ENCODE measurements at regions not wholly inside any gene's neighbourhood (a gene's known extent, or its start where the extent isn't known, plus 50 kb on each side); places are given as distances from the start of the nearest gene placed in this dataset.
"Not testable (repeated sequence)": the region's sequence is repeated elsewhere in the genome, so short reads cannot be mapped to it uniquely, and the experiment has no call there.

DNA sequence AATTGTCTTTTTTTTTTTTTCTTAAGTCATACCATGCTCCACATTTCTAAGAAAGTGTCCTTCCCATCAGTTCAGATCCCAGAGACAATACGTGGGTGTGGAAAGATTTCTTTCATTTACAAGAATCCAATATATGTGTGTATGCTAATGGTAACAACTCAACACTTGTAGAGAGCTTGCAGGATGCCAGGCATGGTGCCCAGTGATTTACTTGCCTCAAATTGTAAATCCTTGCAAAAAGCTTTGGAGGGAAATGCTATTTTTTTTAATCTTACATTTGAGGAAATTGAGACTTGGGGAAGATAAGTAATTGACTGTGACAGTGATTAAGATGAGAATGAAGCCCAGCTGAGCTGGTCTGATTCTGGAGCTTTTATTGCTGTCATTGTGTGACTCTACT lies 1264.6 kb upstream of the SEL1L start:
- DNase-seq (no peak), FAIRE-seq (no peak), ATAC-seq (no peak)
- Histone ChIP-seq H3K36me3 (no peaks in the 10 kb centered on the region), H3K4me3 (no peak overlapping the region), H3K4me1 (no peaks in the 10 kb centered on the region), H3K27me3 (no peaks in the 10 kb centered on the region), H3K27ac (no peak overlapping the region), H3K9me3 (no peaks in the 10 kb centered on the region)
- intact Hi-C loops (cut with DNase I) = no loop called here
- 67 to 76% methylated on average over 1 of the region's 1 CpG for WGBS, 2 donors
- TF ChIP-seq, protein P1, sequence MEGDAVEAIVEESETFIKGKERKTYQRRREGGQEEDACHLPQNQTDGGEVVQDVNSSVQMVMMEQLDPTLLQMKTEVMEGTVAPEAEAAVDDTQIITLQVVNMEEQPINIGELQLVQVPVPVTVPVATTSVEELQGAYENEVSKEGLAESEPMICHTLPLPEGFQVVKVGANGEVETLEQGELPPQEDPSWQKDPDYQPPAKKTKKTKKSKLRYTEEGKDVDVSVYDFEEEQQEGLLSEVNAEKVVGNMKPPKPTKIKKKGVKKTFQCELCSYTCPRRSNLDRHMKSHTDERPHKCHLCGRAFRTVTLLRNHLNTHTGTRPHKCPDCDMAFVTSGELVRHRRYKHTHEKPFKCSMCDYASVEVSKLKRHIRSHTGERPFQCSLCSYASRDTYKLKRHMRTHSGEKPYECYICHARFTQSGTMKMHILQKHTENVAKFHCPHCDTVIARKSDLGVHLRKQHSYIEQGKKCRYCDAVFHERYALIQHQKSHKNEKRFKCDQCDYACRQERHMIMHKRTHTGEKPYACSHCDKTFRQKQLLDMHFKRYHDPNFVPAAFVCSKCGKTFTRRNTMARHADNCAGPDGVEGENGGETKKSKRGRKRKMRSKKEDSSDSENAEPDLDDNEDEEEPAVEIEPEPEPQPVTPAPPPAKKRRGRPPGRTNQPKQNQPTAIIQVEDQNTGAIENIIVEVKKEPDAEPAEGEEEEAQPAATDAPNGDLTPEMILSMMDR (IDR thresholded peaks at IDR 0.05) = no peak

DNA sequence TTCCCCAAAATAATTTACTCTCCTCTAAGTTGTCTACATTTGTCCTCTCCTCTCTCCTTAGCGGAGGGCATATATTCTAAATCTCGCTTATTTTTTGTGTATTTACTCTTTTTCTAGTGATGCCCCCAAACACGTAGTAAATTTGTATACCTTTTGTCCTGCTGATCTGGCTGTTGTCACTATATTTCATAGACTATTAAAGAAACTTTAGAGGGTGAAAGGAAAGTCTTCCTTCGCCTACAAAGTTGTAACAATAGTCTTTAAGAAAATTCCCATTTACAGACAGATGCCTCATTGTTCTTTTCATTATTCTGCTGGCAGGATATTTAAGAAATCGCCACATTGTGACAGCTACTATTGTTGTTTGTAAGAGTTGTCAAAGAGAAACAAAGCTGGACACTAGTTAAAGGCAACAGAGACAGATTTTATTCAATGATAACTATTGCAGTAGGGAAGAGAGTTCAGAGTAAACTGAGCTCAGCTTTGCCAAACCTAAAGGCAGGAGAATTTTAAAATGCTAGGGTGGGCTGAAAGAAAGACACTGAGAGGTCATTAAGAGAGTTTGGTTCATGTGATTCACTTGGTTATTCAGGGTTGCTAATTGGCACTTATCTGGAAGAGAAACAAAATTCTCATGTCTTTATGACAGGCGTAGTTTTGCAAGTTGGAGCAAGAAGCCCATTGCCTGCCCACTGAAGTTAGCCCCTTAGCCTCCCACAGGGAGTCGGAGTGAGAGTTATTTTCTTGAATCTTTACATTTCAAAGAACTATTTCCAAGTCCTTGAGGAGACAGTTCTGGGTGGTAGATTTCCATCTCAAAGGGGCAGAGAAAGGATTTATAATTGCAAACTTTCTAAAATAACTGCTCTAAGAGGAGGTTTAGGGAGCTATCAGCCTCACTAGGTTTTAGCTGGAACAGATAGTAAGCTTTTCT lies 1272.5 kb upstream of the SEL1L start:
- TF ChIP-seq, protein P1 (IDR thresholded peaks at IDR 0.05) = no peak
- Histone ChIP-seq H3K36me3 (no peaks in the 10 kb centered on the region), H3K27ac (no peak overlapping the region), H3K4me1 (no peaks in the 10 kb centered on the region), H3K27me3 (no peaks in the 10 kb centered on the region), H3K4me3 (no peak overlapping the region), H3K9me3 (no peaks in the 10 kb centered on the region)
- intact Hi-C loops (cut with DNase I) = no loop called here
- FAIRE-seq (no peak), ATAC-seq (no peak), DNase-seq (no peak)
- WGBS, 2 donors = 69 to 70% methylated on average over 7 of the region's 7 CpGs

DNA sequence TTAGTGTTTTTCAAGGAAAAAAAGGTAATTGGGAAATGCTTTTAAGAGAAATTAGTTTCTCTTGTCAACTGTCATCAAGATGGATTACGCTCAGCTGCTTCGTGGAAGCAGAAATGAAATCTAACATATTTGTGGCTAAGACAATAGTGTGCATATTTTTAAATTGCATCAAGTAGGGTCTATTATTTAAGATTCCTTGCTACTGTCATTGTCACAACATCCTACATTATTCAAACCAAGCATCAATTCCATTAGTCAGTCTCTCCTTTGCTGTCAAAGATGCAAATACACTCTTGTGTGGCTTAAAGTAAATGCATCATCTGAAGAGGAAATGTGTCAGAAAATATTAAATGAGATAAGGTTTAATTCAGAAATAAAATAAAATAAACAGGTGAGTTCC lies 1277.6 kb upstream of the SEL1L start:
- H3K9me3 ChIP-seq = no peaks in the 10 kb centered on the region
- no peaks in the 10 kb centered on the region for H3K27me3 ChIP-seq
- H3K4me1 ChIP-seq = no peaks in the 10 kb centered on the region
- WGBS, 2 donors = 67 to 85% methylated on average over 2 of the region's 2 CpGs
- no peak overlapping the region for H3K4me3 ChIP-seq
- ATAC-seq = no peak
- H3K27ac ChIP-seq = no peak overlapping the region
- H3K36me3 ChIP-seq = no peaks in the 10 kb centered on the region
- TF ChIP-seq, protein P1 (IDR thresholded peaks at IDR 0.05) = no peak
- intact Hi-C loops (cut with DNase I) = no loop called here
- no peak for DNase-seq
- no peak for FAIRE-seq

DNA sequence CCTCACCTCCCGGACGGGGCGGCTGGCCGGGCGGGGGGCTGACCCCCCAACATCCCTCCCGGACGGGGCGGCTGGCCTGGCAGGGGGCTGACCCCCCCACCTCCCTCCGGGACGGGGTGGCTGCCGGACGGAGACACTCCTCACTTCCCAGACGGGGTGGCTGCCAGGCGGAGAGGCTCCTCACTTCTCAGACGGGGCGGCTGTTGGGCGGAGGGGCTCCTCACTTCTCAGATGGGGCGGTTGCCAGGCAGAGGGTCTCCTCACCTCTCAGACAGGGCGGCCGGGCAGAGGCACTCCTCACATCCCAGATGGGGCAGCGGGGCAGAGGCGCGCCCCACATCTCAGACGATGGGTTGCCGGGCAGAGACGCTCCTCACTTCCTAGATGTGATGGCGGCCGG lies 1280.7 kb upstream of the SEL1L start:
- 93 to 96% methylated on average over 23 to 28 of the region's 28 CpGs for WGBS, 2 donors
- H3K9me3 ChIP-seq; H3K36me3 ChIP-seq; H3K4me1 ChIP-seq; FAIRE-seq; ATAC-seq; H3K4me3 ChIP-seq; intact Hi-C loops (cut with DNase I); H3K27ac ChIP-seq; H3K27me3 ChIP-seq: not testable (repeated sequence)
- DNase-seq = peak in 2 of 6 donors; percentile 18 to 53

DNA sequence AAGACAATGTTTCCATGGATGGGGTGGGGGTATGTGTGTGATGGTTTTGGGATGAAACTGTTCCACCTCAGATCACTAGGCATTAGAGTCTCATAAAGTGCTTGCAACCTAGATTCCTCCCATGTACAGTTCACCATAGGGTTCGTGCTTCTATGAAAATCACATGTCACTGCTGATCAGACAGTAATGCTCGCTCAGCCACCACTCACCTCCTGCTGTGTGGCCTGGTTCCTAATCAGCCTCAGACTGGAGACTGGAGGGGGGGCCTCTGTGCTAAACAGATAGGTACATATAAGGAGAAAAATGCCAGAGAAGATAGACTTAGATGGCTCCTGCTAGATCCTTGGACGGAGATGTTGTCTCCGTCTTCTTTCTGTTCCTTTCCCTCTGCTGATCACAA lies 1296.9 kb upstream of the SEL1L start:
- no peaks in the 10 kb centered on the region for H3K4me1 ChIP-seq
- FAIRE-seq (no peak), DNase-seq (no peak), ATAC-seq (no peak)
- H3K4me3 ChIP-seq = no peak overlapping the region
- no peaks in the 10 kb centered on the region for H3K9me3 ChIP-seq
- H3K27me3 ChIP-seq = no peaks in the 10 kb centered on the region
- no peak overlapping the region for H3K27ac ChIP-seq
- TF ChIP-seq, protein P1 (IDR thresholded peaks at IDR 0.05) = no peak
- WGBS, 2 donors = 79 to 86% methylated on average over 4 of the region's 4 CpGs
- intact Hi-C loops (cut with DNase I) = no loop called here
- H3K36me3 ChIP-seq = no peaks in the 10 kb centered on the region
